Transverse colon (tissue), 4 donors: ENCODE measurements at regions not wholly inside any gene's neighbourhood (a gene's known extent, or its start where the extent isn't known, plus 50 kb on each side); places are given as distances from the start of the nearest gene placed in this dataset.
"Not testable (repeated sequence)": the region's sequence is repeated elsewhere in the genome, so short reads cannot be mapped to it uniquely, and the experiment has no call there.

ENCODE experiments used
- DNase-seq: peaks from one replicate; pipeline ENCODE4 v3.0.0-alpha.2; 2019
- H3K27ac ChIP-seq, 4 donors: fragments of 200-600 bp; sonication (generic); 2 replicates each; pipeline ENCODE4 v1.5.1; 2016 to 2018; ENCODE audit warnings: inconsistent platforms in 4 of 4
- H3K27me3 ChIP-seq: fragments of 200-600 bp; sonication (generic); 2 replicates; pipeline ENCODE4 v1.5.1; 2017; ENCODE audit warnings: inconsistent platforms
- H3K36me3 ChIP-seq, 4 donors: fragments of 200-600 bp; sonication (generic); 2 replicates each; pipeline ENCODE4 v1.5.1; 2017 to 2019; ENCODE audit warnings: inconsistent platforms in 4 of 4
- H3K4me1 ChIP-seq, 4 donors: fragments of 200-600 bp; sonication (generic); 2 replicates each; pipeline ENCODE4 v1.5.1; 2017 to 2020; ENCODE audit warnings: inconsistent platforms in 4 of 4
- H3K4me3 ChIP-seq, 4 donors: fragments of 200-600 bp; sonication (generic); 1 replicate in 1 of 4; 2 replicates in 3 of 4; pipeline versions ENCODE4 v1.5.1 to v1.6.1; 2017 to 2019; ENCODE audit warnings: inconsistent platforms in 4 of 4
- H3K9me3 ChIP-seq, 2 donors: fragments of 200-600 bp; sonication (generic); 2 replicates each; pipeline ENCODE4 v1.5.1; 2017 to 2019; ENCODE audit warnings: inconsistent platforms in 2 of 2
- CTCF ChIP-seq, 5 experiments: fragments of 200-600 bp in 3 of 5; fragments of 450-650 bp in 2 of 5; sonication (generic) in 3 of 5; IDR thresholded peaks; 1 replicate in 2 of 5; 2 replicates in 3 of 5; pipeline ENCODE4 v1.5.1; 2016 to 2017; ENCODE audit warnings: antibody characterized with exemption in 5 of 5, inconsistent platforms in 3 of 5, mild to moderate bottlenecking in 2 of 5, moderate library complexity in 1 of 5
- EP300 ChIP-seq: sonication (generic); formaldehyde crosslinking; IDR thresholded peaks from one replicate; pipeline ENCODE4 v1.6.1; 2017; ENCODE audit warnings: antibody characterized with exemption, low read depth
- POLR2A ChIP-seq: fragments of 450-650 bp; IDR thresholded peaks from one replicate; pipeline ENCODE4 v1.6.1; 2016; ENCODE audit warnings: antibody characterized with exemption, mild to moderate bottlenecking, moderate library complexity
- POLR2AphosphoS5 ChIP-seq, 3 donors: sonication (generic); formaldehyde crosslinking; IDR thresholded peaks; one replicate each; pipeline ENCODE4 v1.6.1; 2016; ENCODE audit warnings: antibody characterized with exemption in 3 of 3
- WGBS, 2 donors: methylation state at CpG; one replicate each; pipeline ENCODE4 v1.1.5; 2018; ENCODE audit warnings: low coverage in 1 of 2; 5-methylcytosine and 5-hydroxymethylcytosine counted together
- in situ Hi-C, 4 donors: fragments of 200-750 bp; cut with MboI; loops; one replicate each; pipeline versions ENCODE4 v1.15.0 to v1.15.1; 2017; ENCODE audit warnings: low sequenced_read_pairs in 3 of 4, low pct_ligation_motif_present in 1 of 4, low pct_unique_long_range_greater_than_20kb in 1 of 4
- intact Hi-C: fragments of 100-400 bp; cut with DNase I; formaldehyde crosslinking; loops from one replicate; pipeline ENCODE4 v1.15.1; 2023; ENCODE audit warnings: low total_unique reads

- intact Hi-C loops (no loop called here), in situ Hi-C loops (no loop called here)
- WGBS, 2 donors = 54 to 59% methylated on average over 2 of the region's 2 CpGs
- no peaks in the 10 kb centered on the region for H3K27me3 ChIP-seq
- H3K27ac ChIP-seq = no peak overlapping the region
- H3K4me3 ChIP-seq = no peak overlapping the region
- no peaks in the 10 kb centered on the region for H3K4me1 ChIP-seq
- TF ChIP-seq CTCF (IDR thresholded peaks at IDR 0.05) (no peak), POLR2AphosphoS5 (IDR thresholded peaks at IDR 0.05) (no peak), EP300 (no peak)
- no peak for DNase-seq
- no peaks in the 10 kb centered on the region for H3K36me3 ChIP-seq
- H3K9me3 ChIP-seq = no peaks in the 10 kb centered on the region
Observed at GRCh38 chr6:84870672-84871071, 106.3 kb upstream of the TBX18 start.

GRCh38 chr6:84868149-84868548 lies 103.8 kb upstream of the TBX18 start:
- DNase-seq = no peak
- Histone ChIP-seq H3K36me3 (no peaks in the 10 kb centered on the region), H3K4me3 (no peak overlapping the region), H3K27me3 (no peaks in the 10 kb centered on the region), H3K9me3 (no peaks in the 10 kb centered on the region), H3K27ac (no peak overlapping the region), H3K4me1 (no peaks in the 10 kb centered on the region)
- in situ Hi-C loops = no loop called here
- intact Hi-C loops = no loop called here
- TF ChIP-seq CTCF (IDR thresholded peaks at IDR 0.05) = no peak
- no peak for TF ChIP-seq POLR2A
- TF ChIP-seq POLR2AphosphoS5 (IDR thresholded peaks at IDR 0.05) = no peak
- no peak for TF ChIP-seq EP300

- TF ChIP-seq POLR2A (no peak), EP300 (no peak), CTCF (IDR thresholded peaks at IDR 0.05) (no peak), POLR2AphosphoS5 (IDR thresholded peaks at IDR 0.05) (no peak)
- WGBS, 2 donors = 52 to 64% methylated on average over 2 of the region's 2 CpGs
- in situ Hi-C loops (no loop called here), intact Hi-C loops (no loop called here)
- no peaks in the 10 kb centered on the region for H3K36me3 ChIP-seq
- H3K27me3 ChIP-seq = no peaks in the 10 kb centered on the region
- no peak for DNase-seq
- no peaks in the 10 kb centered on the region for H3K9me3 ChIP-seq
- H3K4me3 ChIP-seq = no peak overlapping the region
- H3K4me1 ChIP-seq = no peaks in the 10 kb centered on the region
- H3K27ac ChIP-seq = no peak overlapping the region
Observed at GRCh38 chr6:84867521-84867920, 103.1 kb upstream of the TBX18 start.

GRCh38 chr6:84866715-84867114 lies 102.3 kb upstream of the TBX18 start:
- in situ Hi-C loops (no loop called here), intact Hi-C loops (no loop called here)
- WGBS, 2 donors = 25 to 38% methylated on average over 1 of the region's 1 CpG
- DNase-seq = no peak
- Histone ChIP-seq H3K4me3 (no peak overlapping the region), H3K4me1 (no peaks in the 10 kb centered on the region), H3K27me3 (no peaks in the 10 kb centered on the region), H3K27ac (no peak overlapping the region), H3K9me3 (no peaks in the 10 kb centered on the region), H3K36me3 (no peaks in the 10 kb centered on the region)
- TF ChIP-seq POLR2A (no peak), EP300 (no peak), POLR2AphosphoS5 (IDR thresholded peaks at IDR 0.05) (no peak), CTCF (IDR thresholded peaks at IDR 0.05) (no peak)

GRCh38 chr6:84865372-84865771 lies 101.0 kb upstream of the TBX18 start:
- WGBS, 2 donors = 85 to 95% methylated on average over 1 of the region's 1 CpG
- H3K27ac ChIP-seq, H3K36me3 ChIP-seq, H3K4me3 ChIP-seq, H3K9me3 ChIP-seq, H3K27me3 ChIP-seq, DNase-seq, intact Hi-C loops, H3K4me1 ChIP-seq, in situ Hi-C loops: not testable (repeated sequence)
